ENCODE measurements at regions not wholly inside any gene's neighbourhood (a gene's known extent, or its start where the extent isn't known, plus 50 kb on each side); places are given as distances from the start of the nearest gene placed in this dataset.

- Mint-ChIP-seq H3K27me3 (ENCODE audit: low read depth) (peaks cover 2% of the 10 kb centered on the region; the same call in 1 of the 2 replicates), H3K4me3 (no peak overlapping the region), H3K27ac (no peak overlapping the region), H3K36me3 (no peaks in the 10 kb centered on the region), H3K4me1 (no peaks in the 10 kb centered on the region), H3K9me3 (peaks cover 11% of the 10 kb centered on the region)
- ChIA-PET POLR2A (no interaction called here), CTCF (interaction anchor here (0.6 to 4.7 kb wide), 3 partner anchors 9 to 54 kb away, joined by 3 to 32 read pairs (median 4); no protein-coding TSS in a partner anchor)
- no peak for ATAC-seq
- DNase-seq (ENCODE audit: low spot score) = no peak
- no peak for TF ChIP-seq IRF2 (CRISPR knock-in tag; IDR thresholded peaks at IDR 0.05; ENCODE audit: borderline replicate concordance, low read depth)
- TF ChIP-seq ZNF423 (CRISPR knock-in tag; IDR thresholded peaks at IDR 0.05) = no peak
- TF ChIP-seq ELF4 (CRISPR knock-in tag; IDR thresholded peaks at IDR 0.05; ENCODE audit: low read depth) = no peak
- no peak for TF ChIP-seq HMGXB4 (CRISPR knock-in tag; IDR thresholded peaks at IDR 0.05)
- no peak for TF ChIP-seq RELA (CRISPR knock-in tag; IDR thresholded peaks at IDR 0.05; ENCODE audit: borderline replicate concordance)
- no peak for TF ChIP-seq PRDM15 (CRISPR knock-in tag; IDR thresholded peaks at IDR 0.05)
- TF ChIP-seq TCF7 (CRISPR knock-in tag; IDR thresholded peaks at IDR 0.05; ENCODE audit: low read depth) = no peak
- TF ChIP-seq CDX4 (CRISPR knock-in tag; IDR thresholded peaks at IDR 0.05; ENCODE audit: borderline replicate concordance) = no peak
Observed at GRCh38 chr2:205911306-205911705, 174.7 kb downstream of the INO80D start.

- Mint-ChIP-seq H3K36me3 (no peaks in the 10 kb centered on the region), H3K27me3 (ENCODE audit: low read depth) (peaks cover 2% of the 10 kb centered on the region; the same call in 1 of the 2 replicates), H3K4me1 (no peaks in the 10 kb centered on the region), H3K27ac (no peak overlapping the region), H3K9me3 (peaks cover 11% of the 10 kb centered on the region), H3K4me3 (no peak overlapping the region)
- POLR2A ChIA-PET = no interaction called here
- no peak for ATAC-seq
- no peak for DNase-seq (ENCODE audit: low spot score)
- CTCF ChIA-PET = interaction anchor here (1.8 to 4.7 kb wide), 2 partner anchors 17 to 39 kb away, joined by 6 to 32 read pairs; no protein-coding TSS in a partner anchor
- TF ChIP-seq TCF7 (CRISPR knock-in tag; IDR thresholded peaks at IDR 0.05; ENCODE audit: low read depth) = no peak
- TF ChIP-seq SMAD3 (CRISPR knock-in tag; IDR thresholded peaks at IDR 0.05; ENCODE audit: borderline replicate concordance) = no peak
- no peak for TF ChIP-seq GRHL2 (CRISPR knock-in tag; IDR thresholded peaks at IDR 0.05; ENCODE audit: insufficient replicate concordance, severe bottlenecking)
- TF ChIP-seq USF2 (CRISPR knock-in tag; IDR thresholded peaks at IDR 0.05) = no peak
- no peak for TF ChIP-seq ZNF396 (CRISPR knock-in tag; IDR thresholded peaks at IDR 0.05; ENCODE audit: borderline replicate concordance)
- TF ChIP-seq NR2C2 (CRISPR knock-in tag; IDR thresholded peaks at IDR 0.05) = no peak
- TF ChIP-seq TEAD4 (CRISPR knock-in tag; IDR thresholded peaks at IDR 0.05) = no peak
- TF ChIP-seq ARID4B (CRISPR knock-in tag; IDR thresholded peaks at IDR 0.05; ENCODE audit: borderline replicate concordance) = no peak
- TF ChIP-seq E2F4 (CRISPR knock-in tag; IDR thresholded peaks at IDR 0.05; ENCODE audit: borderline replicate concordance, low read depth) = no peak
- TF ChIP-seq RELA (CRISPR knock-in tag; IDR thresholded peaks at IDR 0.05; ENCODE audit: borderline replicate concordance) = no peak
Observed at GRCh38 chr2:205909184-205909572, 176.8 kb downstream of the INO80D start.

Measured in WTC11 (cell line).